ENCODE measurements at regions not wholly inside any gene's neighbourhood (a gene's known extent, or its start where the extent isn't known, plus 50 kb on each side); places are given as distances from the start of the nearest gene placed in this dataset.

DNA sequence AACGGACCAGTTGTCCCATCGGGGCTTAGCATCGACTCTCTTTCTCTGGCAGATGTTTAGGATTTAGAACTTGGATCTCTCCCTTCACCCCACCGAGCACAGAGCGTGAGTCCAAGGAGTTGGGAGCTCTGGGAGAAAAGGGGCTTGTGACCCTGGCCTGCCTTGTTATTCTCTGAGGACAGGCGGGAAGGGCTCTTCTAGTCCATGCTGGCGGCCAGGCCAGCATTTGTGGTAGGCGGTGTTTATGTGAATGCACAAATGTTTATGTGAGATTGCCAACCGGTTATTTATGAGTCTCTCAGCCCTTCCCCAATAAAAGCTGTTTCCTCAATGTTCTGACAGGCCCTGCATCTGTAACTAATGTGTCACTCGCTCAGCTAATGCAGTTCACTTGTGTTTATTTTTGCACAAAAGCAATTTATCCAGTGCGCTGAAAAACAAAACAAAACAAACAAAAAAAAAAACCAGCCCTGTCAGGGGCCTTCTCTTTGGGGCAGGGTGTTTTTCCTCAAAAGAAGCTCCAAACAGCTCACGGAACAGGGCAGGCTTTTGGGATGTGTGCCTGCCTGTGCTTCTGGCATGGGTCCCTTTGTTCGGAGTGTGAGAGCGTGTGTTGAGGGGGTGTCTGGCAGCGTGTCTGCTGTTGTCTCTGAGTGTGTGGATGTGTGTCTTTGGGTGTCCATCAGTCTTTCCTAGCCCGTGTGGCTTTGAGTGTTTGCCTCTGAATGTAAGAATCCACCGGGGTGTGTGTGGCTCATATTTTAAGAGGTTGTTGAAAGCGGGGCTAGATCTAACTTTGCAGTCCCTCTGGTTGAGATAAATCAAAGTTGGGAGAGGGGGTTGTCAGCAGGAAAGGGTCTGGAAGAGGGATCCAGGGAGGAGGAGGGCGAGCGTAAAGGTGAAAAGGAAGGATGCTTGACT lies 52.8 kb upstream of the HAAO start:
- TF ChIP-seq, protein P1, sequence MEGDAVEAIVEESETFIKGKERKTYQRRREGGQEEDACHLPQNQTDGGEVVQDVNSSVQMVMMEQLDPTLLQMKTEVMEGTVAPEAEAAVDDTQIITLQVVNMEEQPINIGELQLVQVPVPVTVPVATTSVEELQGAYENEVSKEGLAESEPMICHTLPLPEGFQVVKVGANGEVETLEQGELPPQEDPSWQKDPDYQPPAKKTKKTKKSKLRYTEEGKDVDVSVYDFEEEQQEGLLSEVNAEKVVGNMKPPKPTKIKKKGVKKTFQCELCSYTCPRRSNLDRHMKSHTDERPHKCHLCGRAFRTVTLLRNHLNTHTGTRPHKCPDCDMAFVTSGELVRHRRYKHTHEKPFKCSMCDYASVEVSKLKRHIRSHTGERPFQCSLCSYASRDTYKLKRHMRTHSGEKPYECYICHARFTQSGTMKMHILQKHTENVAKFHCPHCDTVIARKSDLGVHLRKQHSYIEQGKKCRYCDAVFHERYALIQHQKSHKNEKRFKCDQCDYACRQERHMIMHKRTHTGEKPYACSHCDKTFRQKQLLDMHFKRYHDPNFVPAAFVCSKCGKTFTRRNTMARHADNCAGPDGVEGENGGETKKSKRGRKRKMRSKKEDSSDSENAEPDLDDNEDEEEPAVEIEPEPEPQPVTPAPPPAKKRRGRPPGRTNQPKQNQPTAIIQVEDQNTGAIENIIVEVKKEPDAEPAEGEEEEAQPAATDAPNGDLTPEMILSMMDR (IDR thresholded peaks at IDR 0.05; ENCODE audit: low read depth, low read length) = no peak
- no peak for TF ChIP-seq POLR2A (IDR thresholded peaks at IDR 0.05; ENCODE audit: extremely low read depth, insufficient read length)
- TF ChIP-seq, protein P2, sequence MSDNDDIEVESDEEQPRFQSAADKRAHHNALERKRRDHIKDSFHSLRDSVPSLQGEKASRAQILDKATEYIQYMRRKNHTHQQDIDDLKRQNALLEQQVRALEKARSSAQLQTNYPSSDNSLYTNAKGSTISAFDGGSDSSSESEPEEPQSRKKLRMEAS (IDR thresholded peaks at IDR 0.05; ENCODE audit: low read depth, low read length) = no peak
- no peak for TF ChIP-seq MYC (IDR thresholded peaks at IDR 0.05; ENCODE audit: low read depth, low read length)
